SK-N-SH (cell line): ENCODE measurements at regions not wholly inside any gene's neighbourhood (a gene's known extent, or its start where the extent isn't known, plus 50 kb on each side); places are given as distances from the start of the nearest gene placed in this dataset.

Experiments
- CTCF ChIA-PET: fragments of 300-600, 350-600 bp; formaldehyde crosslinking; extraction: SDS; loops from one replicate; lab custom pipeline; 2021; lab: Yijun Ruan, JAX
- POLR2A ChIA-PET: fragments of 350-600 bp; sonication (Branson Sonifier 250); formaldehyde crosslinking; extraction: SDS; loops from one replicate; lab custom pipeline; 2020; ENCODE audit warnings: antibody characterized with exemption, inconsistent platforms; lab: Yijun Ruan, JAX
- DNase-seq: peaks from one replicate; pipeline ENCODE4 v3.0.0; 2012
- H2AFZ ChIP-seq: fragments of 200-600 bp; sonication (generic); 2 replicates; pipeline ENCODE4 v1.8.1; 2016; ENCODE audit warnings: antibody characterized with exemption, mild to moderate bottlenecking, low read depth
- H3F3A ChIP-seq: fragments of 200-600 bp; sonication (generic); replicated peaks from 2 replicates; pipeline ENCODE3; 2016; ENCODE audit warnings: antibody characterized with exemption, mild to moderate bottlenecking; ENCODE audit not compliant: insufficient read depth
- H3K27ac ChIP-seq, 2 experiments: fragments of 200-500 bp in 1 of 2; fragments of 200-600 bp in 1 of 2; sonication (Bioruptor generic) in 1 of 2; sonication (generic), shearing (Covaris generic) in 1 of 2; 2 replicates each; pipeline versions ENCODE4 v1.5.1 to v1.6.1; 2014 to 2016; ENCODE audit warnings: low read depth in 2 of 2, inconsistent platforms in 1 of 2, low read length in 1 of 2, mild to moderate bottlenecking in 1 of 2, mixed read lengths in 1 of 2
- H3K27me3 ChIP-seq: fragments of 200-600 bp; sonication (generic), shearing (Covaris generic); 2 replicates; pipeline ENCODE4 v1.6.1; 2016; ENCODE audit warnings: mixed run types; ENCODE audit not compliant: insufficient read depth
- H3K36me3 ChIP-seq, 2 experiments: fragments of 200-500 bp in 1 of 2; fragments of 200-600 bp in 1 of 2; sonication (Bioruptor generic) in 1 of 2; sonication (generic) in 1 of 2; replicated peaks in 1 of 2; 2 replicates each; pipeline versions ENCODE3 to v1.5.1; 2014 to 2016; ENCODE audit warnings: low read length in 1 of 2, mild to moderate bottlenecking in 1 of 2; ENCODE audit not compliant: insufficient read depth in 2 of 2, control insufficient read depth in 1 of 2
- H3K4me1 ChIP-seq, 2 experiments: fragments of 200-500 bp in 1 of 2; fragments of 200-600 bp in 1 of 2; sonication (Bioruptor generic) in 1 of 2; sonication (generic), shearing (Covaris generic) in 1 of 2; 2 replicates each; pipeline versions ENCODE4 v1.5.1 to v1.6.1; 2014 to 2016; ENCODE audit warnings: low read depth in 1 of 2, low read length in 1 of 2, mixed run types in 1 of 2; ENCODE audit not compliant: insufficient read depth in 2 of 2, control insufficient read depth in 1 of 2
- H3K4me2 ChIP-seq: fragments of 200-600 bp; sonication (generic), shearing (Covaris generic); 2 replicates; pipeline ENCODE4 v1.6.1; 2017; ENCODE audit warnings: mixed run types
- H3K4me3 ChIP-seq, 2 experiments: fragments of 200-500 bp in 1 of 2; fragments of 200-600 bp in 1 of 2; sonication (Bioruptor generic) in 1 of 2; sonication (generic), shearing (Covaris generic) in 1 of 2; 2 replicates each; pipeline versions ENCODE4 v1.5.1 to v1.8.1; 2014 to 2016; ENCODE audit warnings: low read depth in 2 of 2, inconsistent platforms in 1 of 2, low read length in 1 of 2, mild to moderate bottlenecking in 1 of 2, mixed read lengths in 1 of 2, moderate library complexity in 1 of 2
- H3K79me2 ChIP-seq: fragments of 200-600 bp; sonication (generic); 2 replicates; pipeline ENCODE4 v1.8.1; 2017; ENCODE audit warnings: mild to moderate bottlenecking; ENCODE audit not compliant: insufficient read depth
- H3K9ac ChIP-seq: fragments of 200-600 bp; sonication (generic); 2 replicates; pipeline ENCODE4 v1.6.1; 2017; ENCODE audit warnings: mixed run types
- H3K9me2 ChIP-seq: fragments of 200-600 bp; sonication (generic); 2 replicates; pipeline ENCODE4 v1.6.1; 2017; ENCODE audit warnings: mixed run types
- H3K9me3 ChIP-seq: fragments of 200-600 bp; sonication (generic); 2 replicates; pipeline ENCODE4 v1.6.1; 2017; ENCODE audit warnings: mixed run types, mild to moderate bottlenecking, moderate library complexity
- H4K20me1 ChIP-seq: fragments of 200-600 bp; sonication (generic); 2 replicates; pipeline ENCODE4 v1.6.1; 2017; ENCODE audit warnings: mild to moderate bottlenecking, mixed run types; ENCODE audit not compliant: insufficient read depth
- CTCF ChIP-seq: fragments of 200-600 bp; sonication (generic); IDR thresholded peaks from 2 replicates; pipeline ENCODE4 v1.6.1; 2017; ENCODE audit warnings: antibody characterized with exemption, mild to moderate bottlenecking, moderate library complexity
- FOSL2 ChIP-seq: IDR thresholded peaks from 2 replicates; pipeline ENCODE4 v1.4.0; 2012; ENCODE audit warnings: low read depth, mild to moderate bottlenecking, moderate library complexity, borderline replicate concordance
- FOXJ3 ChIP-seq: sonication (generic); formaldehyde crosslinking; IDR thresholded peaks from 2 replicates; pipeline ENCODE4 v1.5.1; 2020; ENCODE audit warnings: mild to moderate bottlenecking, missing genetic modification reagents
- FOXM1 ChIP-seq: IDR thresholded peaks from 2 replicates; pipeline ENCODE4 v1.4.0; 2012; ENCODE audit warnings: low read depth, mild to moderate bottlenecking
- GABPA ChIP-seq: IDR thresholded peaks from 2 replicates; pipeline ENCODE4 v1.4.0; 2012; ENCODE audit warnings: low read depth, mild to moderate bottlenecking
- GATA2 ChIP-seq: sonication (generic); formaldehyde crosslinking; IDR thresholded peaks from 2 replicates; pipeline ENCODE4 v1.5.0; 2020; ENCODE audit warnings: mild to moderate bottlenecking, missing genetic modification reagents
- IRF3 ChIP-seq: fragments of 150-350 bp; IDR thresholded peaks from 2 replicates; pipeline ENCODE4 v1.6.1; 2016; ENCODE audit warnings: mild to moderate bottlenecking, low read depth, low read length
- NFIC ChIP-seq: IDR thresholded peaks from 2 replicates; pipeline ENCODE4 v1.4.0; 2012; ENCODE audit warnings: borderline replicate concordance
- PBX3 ChIP-seq: IDR thresholded peaks from 2 replicates; pipeline ENCODE4; 2012
- RAD21 ChIP-seq: IDR thresholded peaks from 2 replicates; pipeline ENCODE4 v1.6.1; 2012; ENCODE audit warnings: mild to moderate bottlenecking, low read length
- REST ChIP-seq: IDR thresholded peaks from 2 replicates; pipeline ENCODE4 v1.6.1; 2012; ENCODE audit warnings: mild to moderate bottlenecking, low read depth, low read length, moderate library complexity
- RFX5 ChIP-seq: IDR thresholded peaks from 2 replicates; pipeline ENCODE4 v1.6.1; 2012; ENCODE audit warnings: mild to moderate bottlenecking, improper control_type of control experiment, low read length
- RXRA ChIP-seq: IDR thresholded peaks from 2 replicates; pipeline ENCODE4 v1.4.0; 2012; ENCODE audit warnings: low read depth, mild to moderate bottlenecking, borderline replicate concordance
- SMC3 ChIP-seq: IDR thresholded peaks from 2 replicates; pipeline ENCODE4 v1.6.1; 2012; ENCODE audit warnings: low read depth, low read length, improper control_type of control experiment
- TCF12 ChIP-seq: IDR thresholded peaks from 2 replicates; pipeline ENCODE4 v1.4.0; 2012
- TEAD4 ChIP-seq: IDR thresholded peaks from 2 replicates; pipeline ENCODE4 v1.4.0; 2012; ENCODE audit warnings: mild to moderate bottlenecking, borderline replicate concordance; ENCODE audit not compliant: insufficient read depth
- USF2 ChIP-seq: fragments of 150-350 bp; IDR thresholded peaks from 2 replicates; pipeline ENCODE4 v1.6.1; 2017; ENCODE audit warnings: antibody characterized with exemption, low read length, low read depth, borderline replicate concordance
- WGBS: methylation state at CpG from one replicate; pipeline ENCODE4 v1.1.6; 2017; ENCODE audit warnings: low lambda C conversion rate; 5-methylcytosine and 5-hydroxymethylcytosine counted together

- Histone ChIP-seq H3K27ac (no peak overlapping the region), H3K9me3 (no peaks in the 10 kb centered on the region), H3K4me1 (no peaks in the 10 kb centered on the region), H3K9me2 (no peaks in the 10 kb centered on the region), H3K36me3 (no peaks in the 10 kb centered on the region), H3K27me3 (no peaks in the 10 kb centered on the region), H4K20me1 (no peaks in the 10 kb centered on the region), H3K79me2 (no peaks in the 10 kb centered on the region), H3K9ac (no peak overlapping the region)
- DNase-seq: no peak
- ChIA-PET POLR2A (no interaction called here), CTCF (interaction anchor here (0.6 to 1.0 kb wide), 2 partner anchors 14 to 1154 kb away, joined by 3 read pairs; no protein-coding TSS in a partner anchor)
- WGBS: 22% methylated on average over 3 of the region's 3 CpGs
- TF ChIP-seq IRF3: no peak
- TF ChIP-seq FOSL2: no peak
- no peak for TF ChIP-seq SMC3
- TF ChIP-seq REST: no peak
- TF ChIP-seq TCF12: no peak
- no peak for TF ChIP-seq FOXJ3
- no peak for TF ChIP-seq TEAD4
- TF ChIP-seq PBX3: no peak
- no peak for TF ChIP-seq USF2
- TF ChIP-seq RXRA: no peak
- TF ChIP-seq GABPA: no peak
- no peak for TF ChIP-seq NFIC
- no peak for TF ChIP-seq FOXM1
- no peak for TF ChIP-seq RAD21
- no peak for TF ChIP-seq GATA2 (CRISPR knock-in tag)
- no peak for TF ChIP-seq CTCF
- TF ChIP-seq RFX5: no peak
- TF ChIP-seq, all 33 proteins: peak for 0
- no peak overlapping the region for H2AFZ ChIP-seq
- H3K4me3 ChIP-seq: no peak overlapping the region
- no peak overlapping the region for H3K4me2 ChIP-seq
- no peaks in the 10 kb centered on the region for H3F3A ChIP-seq
These were observed 74.4 kb upstream of the TMEM132E start for GRCh38 chr17:34504814-34505484.
